ENCODE measurements at regions not wholly inside any gene's neighbourhood (a gene's known extent, or its start where the extent isn't known, plus 50 kb on each side); places are given as distances from the start of the nearest gene placed in this dataset.
"Not testable (repeated sequence)": the region's sequence is repeated elsewhere in the genome, so short reads cannot be mapped to it uniquely, and the experiment has no call there.

- no peaks in the 10 kb centered on the region for H3K36me3 ChIP-seq (ENCODE audit: insufficient read depth, insufficient read length, low read length)
- TF ChIP-seq ZNF274 (IDR thresholded peaks at IDR 0.05; ENCODE audit: low read depth, low read length) (no peak), SUZ12 (IDR thresholded peaks at IDR 0.05; ENCODE audit: extremely low read depth, insufficient read depth, insufficient read length) (no peak), YY1 (IDR thresholded peaks at IDR 0.05; ENCODE audit: insufficient read depth, insufficient read length) (no peak)
- no peaks in the 10 kb centered on the region for H3K4me1 ChIP-seq (ENCODE audit: insufficient read depth, insufficient read length)
- H3K4me3 ChIP-seq (ENCODE audit: insufficient read length, low read depth), result no peak overlapping the region
- H3K9me3 ChIP-seq (ENCODE audit: insufficient read depth, low read length), result no peaks in the 10 kb centered on the region
- DNase-seq (ENCODE audit: low read depth, low spot score), result no peak
- H3K9ac ChIP-seq (ENCODE audit: insufficient read length, low read depth), result no peak overlapping the region
- H3K27me3 ChIP-seq (ENCODE audit: insufficient read depth, insufficient read length), result no peaks in the 10 kb centered on the region
These were observed 245.7 kb downstream of the ADCYAP1 start for GRCh38 chr18:1150344-1150743.

GRCh38 chr18:1152958-1153357 lies 248.3 kb downstream of the ADCYAP1 start:
- not testable (repeated sequence) for DNase-seq (ENCODE audit: low read depth, low spot score); H3K27me3 ChIP-seq (ENCODE audit: insufficient read depth, insufficient read length); H3K9me3 ChIP-seq (ENCODE audit: insufficient read depth, low read length); H3K36me3 ChIP-seq (ENCODE audit: insufficient read depth, insufficient read length, low read length); H3K9ac ChIP-seq (ENCODE audit: insufficient read length, low read depth); H3K4me3 ChIP-seq (ENCODE audit: insufficient read length, low read depth); H3K4me1 ChIP-seq (ENCODE audit: insufficient read depth, insufficient read length)

DNA sequence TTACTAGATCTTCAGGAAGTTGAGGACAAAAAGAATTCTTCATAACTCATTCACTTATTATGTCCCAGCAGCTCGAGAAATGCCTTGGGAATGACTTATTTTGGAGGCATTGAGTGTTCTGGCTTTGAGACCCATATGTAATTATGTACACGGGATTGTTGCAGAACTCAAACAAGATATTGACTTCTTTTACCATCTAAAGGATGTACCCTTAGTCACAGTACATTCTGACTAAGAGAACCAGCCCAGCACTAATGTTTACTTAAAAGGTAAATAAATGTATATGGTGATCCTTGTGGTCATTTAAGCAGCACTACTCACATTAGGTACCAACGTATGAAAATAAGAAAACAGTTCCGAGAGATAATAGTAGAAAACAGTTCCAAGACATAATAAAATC lies 268.9 kb downstream of the ADCYAP1 start:
- Histone ChIP-seq H3K4me3 (ENCODE audit: insufficient read length, low read depth) (no peak overlapping the region), H3K9ac (ENCODE audit: insufficient read length, low read depth) (no peak overlapping the region), H3K27me3 (ENCODE audit: insufficient read depth, insufficient read length) (no peaks in the 10 kb centered on the region), H3K36me3 (ENCODE audit: insufficient read depth, insufficient read length, low read length) (no peaks in the 10 kb centered on the region), H3K9me3 (ENCODE audit: insufficient read depth, low read length) (peaks cover 11% of the 10 kb centered on the region), H3K4me1 (ENCODE audit: insufficient read depth, insufficient read length) (no peaks in the 10 kb centered on the region)
- DNase-seq (ENCODE audit: low read depth, low spot score), result no peak
- TF ChIP-seq SUZ12 (IDR thresholded peaks at IDR 0.05; ENCODE audit: extremely low read depth, insufficient read depth, insufficient read length), result no peak
- TF ChIP-seq YY1 (IDR thresholded peaks at IDR 0.05; ENCODE audit: insufficient read depth, insufficient read length), result no peak
- TF ChIP-seq ZNF274 (IDR thresholded peaks at IDR 0.05; ENCODE audit: low read depth, low read length), result no peak

DNA sequence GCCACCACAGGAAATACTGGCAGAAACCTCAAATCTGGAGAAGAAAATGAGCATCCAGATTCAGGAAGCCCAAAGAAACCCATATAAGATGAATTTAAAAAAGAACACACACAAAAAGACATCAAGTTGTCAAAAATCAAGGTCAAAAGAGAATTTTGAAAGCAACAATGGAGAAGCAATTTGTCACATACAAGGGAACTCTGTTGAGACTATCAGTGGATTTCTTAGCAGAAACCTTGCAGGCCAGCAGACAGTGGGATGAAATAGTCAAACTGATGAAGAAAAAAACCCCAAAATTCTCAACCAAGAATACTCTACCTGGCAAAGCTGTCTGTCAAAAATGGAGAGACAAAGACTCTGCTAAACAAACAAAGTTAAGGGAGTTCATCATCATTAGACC lies 272.6 kb downstream of the ADCYAP1 start:
- Histone ChIP-seq H3K9ac (ENCODE audit: insufficient read length, low read depth) (no peak overlapping the region), H3K4me1 (ENCODE audit: insufficient read depth, insufficient read length) (no peaks in the 10 kb centered on the region), H3K36me3 (ENCODE audit: insufficient read depth, insufficient read length, low read length) (no peaks in the 10 kb centered on the region), H3K4me3 (ENCODE audit: insufficient read length, low read depth) (no peak overlapping the region), H3K27me3 (ENCODE audit: insufficient read depth, insufficient read length) (no peaks in the 10 kb centered on the region), H3K9me3 (ENCODE audit: insufficient read depth, low read length) (peaks cover 11% of the 10 kb centered on the region)
- TF ChIP-seq ZNF274 (IDR thresholded peaks at IDR 0.05; ENCODE audit: low read depth, low read length) (no peak), YY1 (IDR thresholded peaks at IDR 0.05; ENCODE audit: insufficient read depth, insufficient read length) (no peak), SUZ12 (IDR thresholded peaks at IDR 0.05; ENCODE audit: extremely low read depth, insufficient read depth, insufficient read length) (no peak)
- DNase-seq (ENCODE audit: low read depth, low spot score), result no peak

DNA sequence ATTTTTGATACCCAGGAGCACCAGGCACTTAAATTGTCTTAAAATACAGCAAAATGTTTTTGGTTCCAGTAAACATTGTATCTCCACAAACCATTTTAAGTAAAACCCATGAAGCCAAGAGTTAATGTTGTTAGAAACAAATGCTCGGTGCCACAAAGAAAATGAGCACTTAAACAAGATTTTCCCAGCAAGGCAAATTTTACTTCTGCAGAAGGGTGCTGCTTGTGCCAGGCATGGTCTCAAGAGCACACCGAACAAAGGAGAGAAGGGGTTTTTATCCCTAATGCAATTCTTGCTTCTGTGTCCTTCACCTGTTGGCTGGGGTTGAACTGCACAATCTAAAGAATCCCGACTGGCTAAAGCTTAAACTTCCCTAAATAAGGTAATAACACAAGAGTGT lies 286.7 kb downstream of the ADCYAP1 start:
- no peaks in the 10 kb centered on the region for H3K27me3 ChIP-seq (ENCODE audit: insufficient read depth, insufficient read length)
- H3K4me3 ChIP-seq (ENCODE audit: insufficient read length, low read depth), result no peak overlapping the region
- H3K9me3 ChIP-seq (ENCODE audit: insufficient read depth, low read length), result peaks cover 19% of the 10 kb centered on the region
- H3K36me3 ChIP-seq (ENCODE audit: insufficient read depth, insufficient read length, low read length), result no peaks in the 10 kb centered on the region
- DNase-seq (ENCODE audit: low read depth, low spot score), result no peak
- no peaks in the 10 kb centered on the region for H3K4me1 ChIP-seq (ENCODE audit: insufficient read depth, insufficient read length)
- TF ChIP-seq ZNF274 (IDR thresholded peaks at IDR 0.05; ENCODE audit: low read depth, low read length) (no peak), YY1 (IDR thresholded peaks at IDR 0.05; ENCODE audit: insufficient read depth, insufficient read length) (no peak), SUZ12 (IDR thresholded peaks at IDR 0.05; ENCODE audit: extremely low read depth, insufficient read depth, insufficient read length) (no peak)
- no peak overlapping the region for H3K9ac ChIP-seq (ENCODE audit: insufficient read length, low read depth)

DNA sequence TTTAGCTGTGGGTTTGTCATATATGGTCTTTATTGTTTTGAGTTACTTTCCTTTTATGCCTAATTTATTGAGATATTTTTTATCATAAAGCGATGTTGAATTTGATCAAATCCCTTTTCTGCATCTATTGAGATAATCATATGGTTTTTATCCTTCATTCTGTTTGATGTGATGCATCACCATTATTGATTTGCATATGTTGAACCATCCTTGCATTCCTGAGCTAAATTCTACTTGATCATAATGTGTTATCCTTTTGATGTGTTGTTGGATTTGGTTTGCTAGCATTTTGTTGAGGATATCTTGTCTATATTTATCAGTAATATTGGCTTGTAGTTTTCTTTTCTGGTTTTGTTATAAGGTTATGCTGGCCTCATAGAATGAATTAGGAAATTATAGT lies 308.5 kb downstream of the ADCYAP1 start:
- TF ChIP-seq SUZ12 (IDR thresholded peaks at IDR 0.05; ENCODE audit: extremely low read depth, insufficient read depth, insufficient read length), result no peak
- TF ChIP-seq ZNF274 (IDR thresholded peaks at IDR 0.05; ENCODE audit: low read depth, low read length), result no peak
- TF ChIP-seq YY1 (IDR thresholded peaks at IDR 0.05; ENCODE audit: insufficient read depth, insufficient read length), result no peak
- Histone ChIP-seq H3K27me3 (ENCODE audit: insufficient read depth, insufficient read length) (no peaks in the 10 kb centered on the region), H3K4me1 (ENCODE audit: insufficient read depth, insufficient read length) (no peaks in the 10 kb centered on the region), H3K4me3 (ENCODE audit: insufficient read length, low read depth) (no peak overlapping the region), H3K36me3 (ENCODE audit: insufficient read depth, insufficient read length, low read length) (no peaks in the 10 kb centered on the region), H3K9me3 (ENCODE audit: insufficient read depth, low read length) (peaks cover 21% of the 10 kb centered on the region), H3K9ac (ENCODE audit: insufficient read length, low read depth) (no peak overlapping the region)
- no peak for DNase-seq (ENCODE audit: low read depth, low spot score)

DNA sequence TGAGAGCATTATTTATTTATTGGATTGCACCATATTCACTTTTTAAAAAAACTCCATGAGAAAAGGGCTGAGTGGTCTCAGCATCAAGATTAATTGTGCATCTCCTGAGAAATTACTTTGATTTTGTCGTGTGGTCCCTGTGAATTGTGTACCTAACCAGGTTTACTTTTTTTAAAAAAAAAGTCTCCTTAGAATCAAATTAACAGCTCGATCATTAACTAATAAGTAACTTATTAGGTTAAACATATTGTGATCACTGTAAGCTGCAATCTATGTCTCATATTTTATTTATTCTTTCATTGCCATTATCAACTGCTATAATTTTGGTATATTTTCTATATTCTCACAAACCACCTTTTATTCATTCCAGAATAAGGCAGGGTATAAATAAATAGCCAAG lies 318.2 kb downstream of the ADCYAP1 start:
- no peaks in the 10 kb centered on the region for H3K4me1 ChIP-seq (ENCODE audit: insufficient read depth, insufficient read length)
- H3K9ac ChIP-seq (ENCODE audit: insufficient read length, low read depth), result no peak overlapping the region
- no peak overlapping the region for H3K4me3 ChIP-seq (ENCODE audit: insufficient read length, low read depth)
- H3K27me3 ChIP-seq (ENCODE audit: insufficient read depth, insufficient read length), result no peaks in the 10 kb centered on the region
- H3K9me3 ChIP-seq (ENCODE audit: insufficient read depth, low read length), result no peaks in the 10 kb centered on the region
- no peak for DNase-seq (ENCODE audit: low read depth, low spot score)
- TF ChIP-seq ZNF274 (IDR thresholded peaks at IDR 0.05; ENCODE audit: low read depth, low read length), result no peak
- no peak for TF ChIP-seq YY1 (IDR thresholded peaks at IDR 0.05; ENCODE audit: insufficient read depth, insufficient read length)
- TF ChIP-seq SUZ12 (IDR thresholded peaks at IDR 0.05; ENCODE audit: extremely low read depth, insufficient read depth, insufficient read length), result no peak
- H3K36me3 ChIP-seq (ENCODE audit: insufficient read depth, insufficient read length, low read length), result no peaks in the 10 kb centered on the region

DNA sequence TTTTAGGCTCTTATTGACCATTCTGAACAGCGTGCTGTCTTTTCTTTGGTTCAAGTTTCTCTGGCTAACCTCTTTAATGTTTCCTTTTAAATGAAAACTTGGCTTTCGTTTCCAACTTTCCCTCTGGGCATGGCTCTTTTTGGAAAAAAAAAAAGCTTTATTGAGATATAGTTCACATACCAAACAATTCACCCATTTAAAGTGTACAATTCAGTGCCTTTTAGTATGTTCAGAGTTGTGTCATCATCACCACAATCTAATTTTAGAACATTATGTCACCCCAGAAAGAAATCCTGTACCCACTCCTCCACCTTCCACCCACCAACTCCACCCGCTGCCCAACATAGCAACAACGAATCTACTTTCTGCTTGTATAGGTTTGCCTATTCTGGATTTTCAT lies 322.4 kb downstream of the ADCYAP1 start:
- Histone ChIP-seq H3K4me3 (ENCODE audit: insufficient read length, low read depth) (no peak overlapping the region), H3K27me3 (ENCODE audit: insufficient read depth, insufficient read length) (no peaks in the 10 kb centered on the region), H3K9me3 (ENCODE audit: insufficient read depth, low read length) (no peaks in the 10 kb centered on the region), H3K9ac (ENCODE audit: insufficient read length, low read depth) (no peak overlapping the region), H3K36me3 (ENCODE audit: insufficient read depth, insufficient read length, low read length) (no peaks in the 10 kb centered on the region), H3K4me1 (ENCODE audit: insufficient read depth, insufficient read length) (no peaks in the 10 kb centered on the region)
- no peak for DNase-seq (ENCODE audit: low read depth, low spot score)
- TF ChIP-seq YY1 (IDR thresholded peaks at IDR 0.05; ENCODE audit: insufficient read depth, insufficient read length) (no peak), ZNF274 (IDR thresholded peaks at IDR 0.05; ENCODE audit: low read depth, low read length) (no peak), SUZ12 (IDR thresholded peaks at IDR 0.05; ENCODE audit: extremely low read depth, insufficient read depth, insufficient read length) (no peak)

Measured in NT2/D1 (cell line).